ENCODE measurements at regions not wholly inside any gene's neighbourhood (a gene's known extent, or its start where the extent isn't known, plus 50 kb on each side); places are given as distances from the start of the nearest gene placed in this dataset.

DNA sequence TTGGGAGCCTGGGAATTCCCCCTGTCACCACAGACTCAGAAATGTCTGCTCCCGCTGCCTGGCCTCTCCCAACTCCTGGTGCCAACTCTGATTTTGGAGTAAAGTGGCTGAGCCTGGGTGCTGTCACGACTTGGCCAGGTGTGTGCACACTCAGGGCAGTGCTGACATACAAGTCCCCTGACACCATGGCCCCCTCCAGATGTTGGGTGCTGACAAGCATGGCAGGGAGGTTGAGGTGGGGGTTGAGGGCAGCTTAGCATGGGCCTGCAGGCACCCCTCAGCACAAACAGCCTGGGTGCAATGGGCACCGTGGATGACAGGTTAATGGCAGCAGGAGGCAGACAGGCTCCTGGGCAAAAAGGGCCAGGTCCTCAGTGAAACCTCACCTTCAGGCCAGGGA, 511.2 kb downstream of the SQOR start:
- Histone ChIP-seq H3K36me3 (ENCODE audit: control insufficient read depth, insufficient read depth, low read length) (no peaks in the 10 kb centered on the region), H2AK9ac (replicated peaks; ENCODE audit: low read depth, low read length, poor library complexity) (no peak overlapping the region), H2BK5ac (ENCODE audit: low read depth, low read length, poor library complexity, severe bottlenecking) (no peak overlapping the region), H4K5ac (ENCODE audit: low read depth, low read length) (no peak overlapping the region), H3K4me1 (ENCODE audit: control insufficient read depth, insufficient read depth, low read length) (no peaks in the 10 kb centered on the region), H3K14ac (replicated peaks; ENCODE audit: low read depth, low read length) (no peak overlapping the region), H3K9me3 (ENCODE audit: control insufficient read depth, insufficient read depth, low read length) (peaks cover 14% of the 10 kb centered on the region), H2AK5ac (ENCODE audit: low read depth, low read length) (no peak overlapping the region), H2AFZ (replicated peaks; ENCODE audit: low read length, poor library complexity) (no peak overlapping the region), H4K8ac (ENCODE audit: low read depth in 2 of 2, low read length in 2 of 2) (no peak overlapping the region), H2BK120ac (ENCODE audit: low read depth, low read length) (no peak overlapping the region), H3K23ac (ENCODE audit: low read depth, low read length) (no peak overlapping the region), H3K56ac (ENCODE audit: extremely low read depth, insufficient read depth, low read length) (no peak overlapping the region), H2BK20ac (ENCODE audit: low read depth, low read length) (no peak overlapping the region), H3K79me1 (ENCODE audit: low read depth in 1 of 2, low read length in 2 of 2) (no peaks in the 10 kb centered on the region), H3K27me3 (ENCODE audit: control insufficient read depth, insufficient read depth, low read length) (no peaks in the 10 kb centered on the region), H4K20me1 (ENCODE audit: insufficient read depth, low read length) (no peaks in the 10 kb centered on the region), H3K4ac (ENCODE audit: low read depth, low read length) (no peak overlapping the region), H3K27ac (ENCODE audit: insufficient read depth, low read length) (no peak overlapping the region), H3K4me2 (ENCODE audit: low read depth, low read length) (no peak overlapping the region), H3K9me1 (ENCODE audit: insufficient read depth, low read length) (no peaks in the 10 kb centered on the region), H3K4me3 (ENCODE audit: insufficient read depth, low read depth, low read length) (no peak overlapping the region), H4K91ac (ENCODE audit: insufficient read depth, low read depth, low read length) (no peak overlapping the region), H3K18ac (ENCODE audit: low read depth, low read length) (no peak overlapping the region), H2BK15ac (ENCODE audit: low read depth, low read length) (no peak overlapping the region), H3K9ac (ENCODE audit: low read depth, low read length) (no peak overlapping the region)
- ChIA-PET CTCF (no interaction called here), POLR2A (ENCODE audit: unreplicated experiment) (no interaction called here)
- WGBS, 2 experiments (ENCODE audit: extremely low coverage in 2 of 2, insufficient read length in 1 of 2), result no CpG with 5 or more reads among the region's 3 CpGs
- no TSS peak for BruUV-seq (replicated peaks)
- dilution Hi-C loops (cut with HindIII; ENCODE audit: low sequenced_read_pairs, unreplicated experiment) (no loop called here), intact Hi-C loops (cut with micrococcal nuclease) (no loop called here), in situ Hi-C loops (cut with MboI; ENCODE audit: low sequenced_read_pairs) (no loop called here)
- ATAC-seq (ENCODE audit: low read depth) (no peak), DNase-seq (no peak)
- TF ChIP-seq RAD21 (IDR thresholded peaks at IDR 0.05; ENCODE audit: low read length), result no peak
- no peak for TF ChIP-seq NFE2L2 (IDR thresholded peaks at IDR 0.05; ENCODE audit: low read depth, low read length)
- TF ChIP-seq, protein P1, sequence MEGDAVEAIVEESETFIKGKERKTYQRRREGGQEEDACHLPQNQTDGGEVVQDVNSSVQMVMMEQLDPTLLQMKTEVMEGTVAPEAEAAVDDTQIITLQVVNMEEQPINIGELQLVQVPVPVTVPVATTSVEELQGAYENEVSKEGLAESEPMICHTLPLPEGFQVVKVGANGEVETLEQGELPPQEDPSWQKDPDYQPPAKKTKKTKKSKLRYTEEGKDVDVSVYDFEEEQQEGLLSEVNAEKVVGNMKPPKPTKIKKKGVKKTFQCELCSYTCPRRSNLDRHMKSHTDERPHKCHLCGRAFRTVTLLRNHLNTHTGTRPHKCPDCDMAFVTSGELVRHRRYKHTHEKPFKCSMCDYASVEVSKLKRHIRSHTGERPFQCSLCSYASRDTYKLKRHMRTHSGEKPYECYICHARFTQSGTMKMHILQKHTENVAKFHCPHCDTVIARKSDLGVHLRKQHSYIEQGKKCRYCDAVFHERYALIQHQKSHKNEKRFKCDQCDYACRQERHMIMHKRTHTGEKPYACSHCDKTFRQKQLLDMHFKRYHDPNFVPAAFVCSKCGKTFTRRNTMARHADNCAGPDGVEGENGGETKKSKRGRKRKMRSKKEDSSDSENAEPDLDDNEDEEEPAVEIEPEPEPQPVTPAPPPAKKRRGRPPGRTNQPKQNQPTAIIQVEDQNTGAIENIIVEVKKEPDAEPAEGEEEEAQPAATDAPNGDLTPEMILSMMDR (conservative IDR thresholded peaks at IDR 0.05; ENCODE audit: low read depth, low read length), result no peak
- TF ChIP-seq, protein P2, sequence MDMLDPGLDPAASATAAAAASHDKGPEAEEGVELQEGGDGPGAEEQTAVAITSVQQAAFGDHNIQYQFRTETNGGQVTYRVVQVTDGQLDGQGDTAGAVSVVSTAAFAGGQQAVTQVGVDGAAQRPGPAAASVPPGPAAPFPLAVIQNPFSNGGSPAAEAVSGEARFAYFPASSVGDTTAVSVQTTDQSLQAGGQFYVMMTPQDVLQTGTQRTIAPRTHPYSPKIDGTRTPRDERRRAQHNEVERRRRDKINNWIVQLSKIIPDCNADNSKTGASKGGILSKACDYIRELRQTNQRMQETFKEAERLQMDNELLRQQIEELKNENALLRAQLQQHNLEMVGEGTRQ (IDR thresholded peaks at IDR 0.05; ENCODE audit: low read depth, low read length), result no peak
- TF ChIP-seq MXI1 (IDR thresholded peaks at IDR 0.05; ENCODE audit: borderline replicate concordance, low read depth, low read length), result no peak
- no peak for TF ChIP-seq CHD1 (IDR thresholded peaks at IDR 0.05; ENCODE audit: low read depth, low read length)
- no peak for TF ChIP-seq MAZ (IDR thresholded peaks at IDR 0.05; ENCODE audit: borderline replicate concordance, low read depth, low read length)
- TF ChIP-seq, protein P3, sequence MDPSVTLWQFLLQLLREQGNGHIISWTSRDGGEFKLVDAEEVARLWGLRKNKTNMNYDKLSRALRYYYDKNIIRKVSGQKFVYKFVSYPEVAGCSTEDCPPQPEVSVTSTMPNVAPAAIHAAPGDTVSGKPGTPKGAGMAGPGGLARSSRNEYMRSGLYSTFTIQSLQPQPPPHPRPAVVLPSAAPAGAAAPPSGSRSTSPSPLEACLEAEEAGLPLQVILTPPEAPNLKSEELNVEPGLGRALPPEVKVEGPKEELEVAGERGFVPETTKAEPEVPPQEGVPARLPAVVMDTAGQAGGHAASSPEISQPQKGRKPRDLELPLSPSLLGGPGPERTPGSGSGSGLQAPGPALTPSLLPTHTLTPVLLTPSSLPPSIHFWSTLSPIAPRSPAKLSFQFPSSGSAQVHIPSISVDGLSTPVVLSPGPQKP (IDR thresholded peaks at IDR 0.05; ENCODE audit: borderline replicate concordance, low read depth, low read length), result no peak
- no peak for TF ChIP-seq CEBPB (IDR thresholded peaks at IDR 0.05; ENCODE audit: low read depth, low read length)
- TF ChIP-seq FOS (IDR thresholded peaks at IDR 0.05; ENCODE audit: low read depth, low read length), result no peak
- no peak for TF ChIP-seq BHLHE40 (IDR thresholded peaks at IDR 0.05; ENCODE audit: low read depth, low read length)
- no peak for TF ChIP-seq RFX5 (IDR thresholded peaks at IDR 0.05; ENCODE audit: low read depth, low read length)
- TF ChIP-seq RCOR1 (IDR thresholded peaks at IDR 0.05; ENCODE audit: insufficient replicate concordance, low read length), result no peak
- no peak for TF ChIP-seq POLR2A (IDR thresholded peaks at IDR 0.05; ENCODE audit: low read depth, low read length)
- no peak for TF ChIP-seq SMC3 (IDR thresholded peaks at IDR 0.05; ENCODE audit: low read depth, low read length)

Measured in IMR-90 (cell line).